ENCODE measurements at regions not wholly inside any gene's neighbourhood (a gene's known extent, or its start where the extent isn't known, plus 50 kb on each side); places are given as distances from the start of the nearest gene placed in this dataset.
"Not testable (repeated sequence)": the region's sequence is repeated elsewhere in the genome, so short reads cannot be mapped to it uniquely, and the experiment has no call there.

DNA sequence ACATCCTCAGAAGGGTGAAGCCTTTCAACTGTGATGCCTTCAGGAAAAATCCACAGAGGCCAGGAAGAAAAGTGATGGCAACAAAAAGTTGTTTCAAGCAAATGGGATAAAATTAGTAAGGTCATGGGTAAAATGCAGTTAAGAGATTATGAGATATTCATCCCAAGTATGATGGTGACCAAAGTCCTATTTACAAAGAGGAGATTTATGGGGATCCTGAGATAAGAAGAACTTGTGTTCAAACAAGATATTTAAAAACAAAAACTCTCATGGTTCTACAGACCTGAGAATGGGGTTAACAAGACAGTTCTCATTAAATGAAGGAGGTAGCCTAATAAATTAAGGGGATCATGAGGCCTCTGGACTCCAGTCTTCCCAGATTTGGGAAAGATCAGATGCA lies 184.4 kb downstream of the FCRL5 start:
- DNase-seq, result no peak

DNA sequence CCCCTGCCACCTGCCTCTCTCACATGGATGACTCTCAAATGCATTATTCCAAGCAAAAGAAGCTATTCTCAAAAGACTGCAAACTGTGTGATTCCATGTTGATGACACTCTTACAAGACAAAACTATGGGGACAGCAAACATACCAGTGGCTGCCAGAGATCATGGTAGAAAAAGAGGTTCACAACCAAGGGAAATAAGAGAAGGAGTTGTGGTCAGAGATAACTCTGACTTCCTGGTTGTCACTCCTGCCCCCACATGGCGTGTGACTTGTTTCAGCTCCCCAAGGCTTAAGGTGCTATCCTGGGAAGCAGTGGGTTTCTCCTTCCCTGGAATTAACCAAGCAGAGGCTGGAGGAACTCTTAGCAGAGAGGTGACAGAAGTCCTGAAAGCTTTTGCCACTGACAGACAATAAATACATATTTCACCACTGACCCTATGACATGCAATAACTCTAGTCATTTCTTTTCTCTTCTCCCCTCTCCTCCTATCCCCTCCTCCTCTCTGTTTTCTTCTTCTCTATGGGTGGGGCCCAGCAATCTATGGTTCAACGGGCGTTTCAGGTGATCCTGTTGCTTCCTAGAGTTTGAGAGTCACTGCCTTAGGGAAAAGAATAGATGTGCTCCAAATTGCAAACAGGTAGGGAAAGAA lies 185.1 kb downstream of the FCRL5 start:
- DNase-seq, result no peak

DNA sequence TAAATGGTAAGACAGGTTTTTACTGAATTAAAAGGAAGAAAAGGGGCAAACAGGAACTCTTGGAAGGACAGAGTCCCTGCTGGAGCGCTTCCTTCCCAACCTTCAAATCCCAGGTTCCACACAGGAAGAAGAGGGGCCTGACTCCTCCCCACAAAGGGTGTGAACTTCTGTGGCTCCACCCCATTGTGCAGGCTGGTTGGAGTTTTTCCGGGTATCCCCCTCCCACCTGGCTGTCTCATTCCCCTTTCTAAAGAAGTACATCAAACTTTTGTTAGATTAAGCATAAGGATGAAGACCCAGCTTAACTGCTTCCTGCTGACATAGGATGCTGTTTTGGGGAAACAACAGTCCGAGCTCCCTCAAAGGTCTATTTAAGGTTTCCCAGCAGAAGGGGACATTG lies 187.7 kb downstream of the FCRL5 start:
- DNase-seq, result no peak

DNA sequence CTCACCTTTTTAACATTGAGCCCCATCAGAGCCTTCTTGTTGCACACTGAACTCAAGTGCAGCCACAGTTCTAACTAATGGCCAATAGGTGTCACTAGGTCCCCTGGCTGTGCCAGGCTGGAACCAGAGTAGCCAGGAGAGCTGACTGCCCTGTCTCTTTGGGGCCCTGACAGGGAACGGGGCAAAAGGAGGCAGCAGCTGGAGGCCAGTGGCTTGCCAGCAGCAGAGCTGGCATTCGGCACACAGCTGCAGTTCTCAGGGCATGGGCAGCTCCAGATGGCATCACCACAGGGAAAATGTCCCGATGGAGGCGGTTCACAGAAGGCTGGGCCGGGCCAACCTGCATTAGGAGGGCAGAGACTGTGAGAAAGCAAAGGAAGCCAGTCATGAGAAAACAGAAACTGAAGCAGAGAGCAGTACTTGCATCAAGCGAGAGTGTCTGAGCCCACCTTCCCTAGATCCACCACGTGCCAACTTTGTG lies 188.6 kb downstream of the FCRL5 start:
- no peak for DNase-seq

DNA sequence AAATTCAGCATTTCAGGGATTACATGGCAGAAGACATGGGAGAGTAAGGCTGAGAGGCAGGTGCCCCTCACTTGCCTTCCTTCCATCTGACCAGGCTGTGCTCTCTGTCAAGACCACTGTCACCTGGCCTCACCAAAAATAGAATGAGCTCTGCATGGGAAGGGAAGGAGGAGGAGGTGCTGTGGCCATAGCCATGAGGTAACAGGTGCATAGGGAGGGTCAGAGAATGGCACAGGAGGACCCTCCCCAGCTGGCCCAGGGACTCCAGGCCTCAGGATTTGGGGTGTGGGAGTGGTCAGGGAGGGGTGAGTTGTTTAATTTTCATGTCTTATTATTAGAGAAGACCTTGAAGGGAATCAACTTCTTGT lies 192.3 kb downstream of the FCRL5 start:
- DNase-seq, result no peak

DNA sequence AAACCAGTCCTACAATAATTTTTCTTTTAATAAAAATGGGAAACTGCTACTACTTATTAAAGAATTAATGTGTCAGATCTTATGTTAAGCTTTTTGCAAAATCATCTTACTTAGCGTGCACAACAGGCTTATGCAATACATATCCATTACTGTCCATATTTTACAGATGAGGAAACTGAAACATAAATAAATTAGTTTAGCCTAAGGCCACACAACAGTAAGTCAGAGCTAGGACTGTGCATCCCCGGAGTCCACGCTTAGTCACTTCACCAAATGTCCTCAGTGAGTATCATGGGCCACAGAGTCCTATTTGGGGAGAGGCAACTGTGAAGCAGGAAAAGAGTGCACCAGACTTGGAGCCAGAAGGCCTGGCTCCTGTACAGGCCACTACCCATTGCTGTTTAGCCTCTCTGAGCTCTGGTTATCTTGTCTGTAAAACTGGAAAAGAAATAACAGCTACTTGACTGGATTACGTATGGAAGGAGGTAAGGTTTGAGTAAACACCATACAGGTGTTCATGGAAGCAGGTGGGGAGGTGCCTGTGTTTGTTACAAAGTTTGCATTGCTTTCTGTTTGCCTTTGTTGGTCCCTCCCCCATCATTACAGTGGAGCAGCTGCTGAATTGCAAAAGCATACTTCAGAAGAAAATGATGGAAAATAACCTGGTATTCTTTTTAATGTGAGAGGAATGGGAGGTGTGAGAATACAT lies 192.8 kb downstream of the FCRL5 start:
- no peak for DNase-seq

DNA sequence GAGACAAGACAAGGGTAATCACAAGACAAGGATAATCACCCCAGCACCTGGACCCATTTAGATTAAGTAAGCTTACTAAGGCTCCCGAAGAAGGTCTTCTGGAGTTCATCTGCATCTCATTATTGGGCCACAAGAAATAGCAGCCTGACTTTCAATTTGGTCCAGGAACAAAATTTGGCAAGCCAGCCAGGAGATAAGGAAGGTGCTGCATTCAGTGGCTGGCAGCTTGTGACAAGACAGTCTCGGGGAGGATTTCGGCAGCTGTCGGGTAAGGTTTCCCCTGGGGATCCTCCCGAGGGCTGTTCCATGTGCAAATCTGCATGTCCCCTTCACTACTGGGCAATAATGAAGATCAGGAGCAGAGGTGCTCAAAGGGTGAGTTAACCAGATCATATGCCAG lies 195.2 kb downstream of the FCRL5 start:
- no peak for DNase-seq

DNA sequence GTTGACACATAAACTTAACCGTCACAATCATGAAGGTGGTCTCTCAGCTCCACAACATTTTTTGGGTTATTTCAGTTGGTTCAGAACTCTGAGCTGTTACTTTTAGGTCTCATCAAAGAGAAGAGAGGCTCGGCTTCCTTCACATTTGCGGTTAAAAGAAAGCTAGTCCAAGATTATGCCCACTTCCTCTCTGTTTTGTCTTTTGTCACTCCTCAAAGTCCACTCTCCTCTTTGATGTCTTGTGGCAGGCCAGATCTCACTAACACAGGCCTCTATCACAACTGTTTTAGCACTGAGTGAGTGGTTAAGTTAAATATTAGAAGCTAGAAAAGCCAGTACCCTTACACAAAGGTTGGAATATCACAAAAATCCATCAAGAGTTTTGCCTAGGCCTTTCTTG lies 195.7 kb downstream of the FCRL5 start:
- no peak for DNase-seq

DNA sequence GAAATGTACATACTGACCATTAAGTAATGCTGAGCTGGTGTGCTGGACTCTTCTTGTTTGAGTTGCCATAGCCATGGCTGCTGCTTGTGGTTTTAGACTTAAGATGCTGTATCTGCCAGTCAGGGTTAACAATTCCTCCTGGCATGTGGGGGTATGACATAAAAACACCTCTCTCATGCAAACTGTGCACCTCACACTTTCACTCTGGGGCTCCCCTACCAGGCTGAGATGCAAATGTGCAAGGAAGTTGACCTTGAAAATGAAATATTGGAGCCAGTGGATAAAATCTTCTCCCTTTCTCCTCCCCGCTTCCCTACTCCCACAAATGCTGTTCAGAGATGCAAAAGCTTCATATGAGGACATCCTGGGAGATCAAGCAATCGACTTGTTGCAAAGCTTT lies 198.8 kb downstream of the FCRL5 start:
- DNase-seq, result no peak

DNA sequence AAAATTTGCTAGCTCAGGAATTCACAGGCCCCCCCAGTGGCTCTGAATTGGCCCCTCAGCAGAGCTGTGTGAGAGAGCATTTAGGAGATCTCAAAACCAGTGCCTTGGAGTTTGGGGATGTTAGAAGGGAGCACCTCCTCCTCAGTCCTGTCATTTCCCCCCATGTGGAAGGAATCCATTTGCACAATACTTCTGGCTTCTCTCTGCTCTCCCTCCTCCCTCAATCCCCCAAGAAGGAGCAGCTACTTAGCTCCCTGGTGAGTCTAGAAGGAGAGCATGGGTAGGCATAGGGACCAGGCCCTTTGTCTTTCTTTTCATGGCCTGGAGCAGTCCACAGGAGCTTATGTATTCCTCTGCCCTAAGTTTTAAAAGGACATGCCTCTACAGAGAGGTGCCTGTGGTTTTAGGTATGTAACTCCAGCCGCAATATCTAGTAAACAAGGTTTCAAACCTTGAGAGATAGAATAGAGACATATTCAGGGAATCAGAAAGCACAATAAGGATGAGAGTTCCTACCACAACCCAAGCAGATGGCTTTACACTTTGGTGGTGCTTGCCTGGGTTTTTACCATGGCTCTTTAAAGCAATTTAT lies 199.4 kb downstream of the FCRL5 start:
- DNase-seq, result no peak

DNA sequence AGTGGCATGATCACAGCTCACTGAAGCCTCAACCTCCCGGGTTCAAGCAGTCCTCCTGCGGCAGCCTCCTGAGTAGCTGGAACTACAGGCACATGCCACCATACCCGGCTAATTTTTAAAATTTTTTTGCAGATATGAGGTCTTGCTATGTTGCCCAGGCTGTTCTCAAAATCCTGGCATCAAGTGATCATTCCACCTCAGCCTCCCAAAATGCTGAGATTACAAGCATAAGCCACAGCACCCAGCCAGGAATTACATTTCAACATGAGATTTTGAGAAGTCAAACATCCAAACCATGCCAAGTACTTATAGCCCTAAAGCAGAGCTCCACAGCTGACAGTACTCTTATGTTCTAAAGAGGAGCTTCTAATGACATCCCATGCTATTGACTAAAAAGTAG lies 200.1 kb downstream of the FCRL5 start:
- no peak for DNase-seq

DNA sequence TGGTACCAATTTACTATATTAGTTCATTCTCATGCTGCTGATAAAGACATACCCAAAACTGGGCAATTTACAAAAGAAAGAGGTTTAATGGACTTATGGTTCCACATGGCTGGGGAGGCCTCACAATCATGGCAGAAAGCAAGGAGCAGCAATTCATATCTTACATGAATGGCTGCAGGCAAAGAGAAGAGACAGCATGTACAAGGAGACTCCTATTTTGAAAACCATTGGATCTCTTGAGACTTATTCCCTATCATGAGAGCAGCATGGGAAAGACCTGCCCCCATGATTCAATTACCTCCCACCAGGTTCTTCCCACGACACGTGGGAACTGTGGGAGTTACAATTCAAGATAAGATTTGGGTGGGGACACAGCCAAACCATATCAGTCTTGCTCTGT lies 200.5 kb downstream of the FCRL5 start:
- not testable (repeated sequence) for DNase-seq

DNA sequence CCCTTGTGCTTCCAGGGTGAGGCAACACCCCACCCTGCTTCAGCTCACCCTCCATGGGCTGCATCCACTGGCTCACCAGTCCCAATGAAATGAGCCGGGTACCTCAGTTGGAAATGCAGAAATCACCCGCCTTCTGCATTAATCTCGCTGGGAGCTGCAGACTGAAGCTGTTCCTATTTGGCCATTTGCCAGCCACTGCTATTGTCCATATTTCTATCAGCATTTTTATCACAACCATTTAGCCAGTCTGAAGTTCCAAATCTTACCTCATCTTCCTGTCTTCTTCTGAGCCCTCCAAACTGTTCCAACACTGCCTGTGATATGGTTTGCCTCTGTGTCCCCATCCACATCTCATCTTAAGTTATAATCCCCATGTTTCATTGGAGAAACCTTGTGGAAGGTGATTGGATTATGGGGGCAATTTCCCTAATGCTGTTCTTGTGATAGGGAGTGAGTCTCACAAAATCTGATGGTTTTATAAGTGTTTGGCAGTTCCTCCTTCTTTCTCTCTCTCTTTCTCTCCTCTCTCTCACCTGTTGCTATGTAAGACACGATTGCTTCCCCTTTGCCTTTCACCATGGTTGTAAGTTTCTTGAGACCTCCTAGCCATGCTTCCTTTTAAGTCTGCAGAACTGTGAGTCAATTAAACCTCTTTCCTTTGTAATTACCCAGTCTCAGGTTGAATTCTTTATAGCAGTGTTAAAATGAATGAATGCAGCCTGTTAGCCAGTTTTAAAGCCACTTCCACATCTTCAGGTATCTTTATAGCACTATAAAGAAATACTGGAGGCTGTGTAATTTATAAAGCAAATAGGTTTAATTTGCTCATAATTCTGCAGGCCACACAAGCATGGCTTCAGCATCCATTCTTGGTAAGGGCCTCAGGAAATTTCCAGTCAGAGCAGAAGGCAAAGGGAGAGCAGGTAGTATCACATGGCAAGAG lies 203.5 kb downstream of the FCRL5 start:
- no peak for DNase-seq

DNA sequence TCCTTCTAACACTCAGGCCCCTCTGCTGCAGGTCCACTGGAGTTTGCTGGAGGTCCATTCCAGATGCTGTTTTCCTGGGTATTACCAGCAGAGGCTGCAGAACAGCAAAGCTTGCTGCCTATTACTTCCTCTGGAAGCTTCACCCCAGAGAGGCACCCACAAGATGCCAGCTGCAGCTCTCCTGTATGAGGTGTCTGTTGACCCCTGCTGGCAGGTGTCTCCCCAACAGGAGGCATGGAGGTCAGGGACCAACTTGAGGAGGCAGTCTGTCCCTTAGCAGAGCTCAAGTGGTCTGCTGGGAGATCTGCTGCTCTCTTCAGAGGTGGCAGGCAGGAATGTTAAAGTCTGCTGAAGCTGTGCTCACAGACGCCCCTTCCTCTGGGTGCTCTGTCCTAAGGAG lies 204.8 kb downstream of the FCRL5 start:
- DNase-seq, result no peak

DNA sequence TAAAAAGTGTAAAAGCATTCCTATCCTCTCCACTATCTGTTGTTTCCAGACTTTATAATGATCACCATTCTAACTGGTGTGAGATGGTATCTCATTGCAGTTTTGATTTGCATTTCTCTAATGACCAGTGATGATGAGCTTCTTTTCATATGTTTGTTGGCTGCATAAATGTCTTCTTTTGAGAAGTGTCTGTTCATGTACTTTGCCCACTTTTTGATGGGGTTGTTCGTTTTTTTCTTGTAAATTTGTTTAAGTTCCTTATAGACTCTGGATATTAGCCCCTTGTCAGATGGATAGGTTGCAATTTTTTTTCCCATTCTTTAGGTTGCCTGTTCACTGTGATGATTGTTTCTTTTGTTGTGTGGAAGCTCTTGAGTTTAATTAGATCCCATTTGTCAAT lies 199.6 kb upstream of the ETV3 start:
- DNase-seq, result not testable (repeated sequence)

DNA sequence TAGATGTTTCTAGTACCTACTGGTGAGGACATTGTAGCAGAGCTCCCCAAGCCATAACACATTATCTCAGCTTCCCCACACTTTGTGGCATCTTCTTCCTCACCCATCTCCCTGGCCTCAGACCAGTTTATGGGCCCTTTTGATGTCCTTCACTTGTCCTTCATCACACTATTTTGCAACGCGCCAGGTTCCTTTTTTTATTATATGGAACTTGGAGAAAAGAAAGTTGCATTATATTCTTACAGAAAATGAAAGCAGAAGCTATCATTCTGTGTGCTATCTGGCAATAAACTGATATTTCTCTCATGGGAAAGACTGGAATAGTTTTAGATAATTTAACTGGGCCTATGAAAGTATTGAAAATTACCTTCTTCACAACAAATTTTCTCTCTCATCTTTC lies 196.9 kb upstream of the ETV3 start:
- DNase-seq, result no peak

DNA sequence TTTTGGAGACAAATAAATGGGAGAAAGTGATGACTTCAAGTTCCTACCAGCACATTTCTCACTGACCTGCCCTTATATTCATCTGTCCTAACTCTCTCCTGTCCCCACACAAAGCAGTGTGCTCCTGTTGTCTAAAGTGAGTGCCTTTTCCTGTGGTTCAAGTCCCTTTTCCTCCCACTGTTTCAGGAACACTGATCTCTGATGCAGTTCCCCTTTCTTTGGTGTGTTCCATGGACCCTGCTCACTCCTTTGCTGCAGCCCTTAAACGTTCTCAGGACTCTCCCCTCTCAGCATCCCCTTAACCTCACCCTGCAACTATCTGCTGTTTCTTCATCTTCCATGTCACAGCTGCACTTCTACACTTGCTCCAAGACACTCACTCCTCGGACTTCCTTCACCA lies 195.8 kb upstream of the ETV3 start:
- DNase-seq, result no peak

DNA sequence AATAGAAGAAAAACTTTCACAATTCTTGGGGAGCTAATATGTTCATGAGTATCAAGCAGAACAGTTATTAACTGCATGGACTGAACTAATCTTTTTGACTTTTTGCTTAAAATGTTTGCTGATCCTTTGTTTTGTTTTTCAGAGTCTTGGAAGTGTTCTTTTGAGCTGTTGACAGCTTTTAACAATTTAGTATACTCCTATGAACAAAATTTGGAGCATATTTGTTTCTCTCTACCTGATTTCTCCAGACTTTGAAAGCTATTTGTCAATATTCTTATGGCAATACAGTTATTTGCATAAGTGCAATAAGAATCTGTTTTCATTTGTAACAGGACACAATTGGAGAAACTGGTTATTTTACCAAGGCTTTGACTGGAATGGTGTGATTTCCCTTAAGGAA lies 192.0 kb upstream of the ETV3 start:
- DNase-seq, result not testable (repeated sequence)

DNA sequence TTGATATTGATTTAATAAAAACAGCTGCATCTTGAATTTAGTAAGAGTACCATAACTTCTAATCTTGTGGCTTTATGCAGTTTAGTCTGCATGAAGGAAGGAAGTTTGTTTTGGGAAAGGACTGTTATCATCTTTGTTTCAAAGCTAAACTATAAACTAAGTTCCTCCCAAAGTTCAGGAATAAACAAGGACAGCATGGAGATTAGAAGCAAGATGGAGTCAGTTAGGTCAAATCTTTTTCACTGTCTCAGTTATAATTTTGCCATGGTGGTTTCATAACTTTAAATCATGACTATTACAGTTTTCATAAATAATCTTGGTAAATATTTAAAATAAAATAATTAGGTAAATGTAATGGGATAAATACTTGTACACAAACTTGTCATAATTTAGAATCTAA lies 189.9 kb upstream of the ETV3 start:
- DNase-seq, result not testable (repeated sequence)

DNA sequence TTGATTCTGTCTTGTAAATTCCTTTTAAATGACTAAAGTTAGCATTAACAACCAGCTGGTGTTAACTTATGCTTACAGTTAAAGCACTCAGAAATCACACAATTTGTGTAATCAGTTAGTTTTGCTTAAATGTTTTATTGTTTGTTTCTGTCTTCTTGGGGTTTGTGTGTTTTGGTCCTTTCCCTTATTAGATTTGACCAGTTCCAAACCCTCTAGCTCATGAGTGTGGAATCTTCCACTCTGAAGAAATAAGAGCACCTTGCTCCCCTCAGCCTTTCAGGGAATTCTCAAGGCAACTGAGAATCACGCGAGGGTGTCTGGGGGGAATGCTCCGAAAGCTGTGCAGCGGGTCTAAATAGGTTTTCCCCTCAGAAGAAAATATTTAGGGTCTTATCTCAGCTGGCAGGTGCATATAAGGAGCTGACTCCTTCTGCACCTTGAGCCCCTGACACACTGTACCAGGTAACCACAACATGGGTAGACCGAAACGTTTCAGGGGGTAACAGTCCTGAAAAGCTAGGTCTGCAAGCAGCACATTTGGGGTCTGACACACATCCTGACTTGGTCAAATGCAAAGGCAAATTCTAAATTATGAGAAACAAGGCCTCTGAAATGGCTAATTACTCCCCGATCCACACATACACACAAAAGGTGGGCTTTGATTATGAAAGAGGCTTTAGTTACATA lies 188.1 kb upstream of the ETV3 start:
- no peak for DNase-seq

DNA sequence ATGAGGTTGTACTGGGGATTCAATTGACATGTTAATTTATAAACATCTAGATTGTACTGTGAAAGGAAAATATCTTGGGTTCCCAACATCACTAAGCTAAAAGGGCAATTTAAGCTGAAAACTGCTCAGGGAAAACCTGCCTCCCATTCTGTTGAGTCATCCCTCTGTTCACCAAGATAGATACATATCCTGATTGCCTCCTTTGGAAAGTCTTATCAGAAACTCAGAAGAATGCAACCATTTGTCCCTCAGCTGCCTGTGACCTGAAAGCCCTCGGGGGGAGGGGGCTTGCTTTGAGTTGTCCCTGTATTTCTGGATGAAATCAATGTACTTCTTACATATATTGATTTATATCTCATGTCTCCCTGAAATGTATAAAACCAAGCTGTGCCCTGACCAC lies 187.0 kb upstream of the ETV3 start:
- no peak for DNase-seq

DNA sequence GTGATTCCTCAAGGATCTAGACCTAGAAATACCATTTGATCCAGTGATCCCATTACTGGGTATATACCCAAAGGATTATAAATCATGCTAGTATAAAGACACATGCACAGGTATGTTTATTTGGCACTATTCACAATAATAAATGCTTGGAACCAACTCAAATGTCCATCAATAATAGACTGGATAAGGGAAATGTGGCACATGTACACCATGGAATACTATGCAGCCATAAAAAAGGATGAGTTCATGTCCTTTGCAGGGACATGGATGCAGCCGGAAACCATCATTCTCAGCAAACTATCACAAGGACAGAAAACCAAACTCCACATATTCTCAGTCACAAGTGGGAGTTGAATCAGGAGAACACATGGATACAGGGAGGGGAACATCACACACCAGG lies 183.8 kb upstream of the ETV3 start:
- not testable (repeated sequence) for DNase-seq

DNA sequence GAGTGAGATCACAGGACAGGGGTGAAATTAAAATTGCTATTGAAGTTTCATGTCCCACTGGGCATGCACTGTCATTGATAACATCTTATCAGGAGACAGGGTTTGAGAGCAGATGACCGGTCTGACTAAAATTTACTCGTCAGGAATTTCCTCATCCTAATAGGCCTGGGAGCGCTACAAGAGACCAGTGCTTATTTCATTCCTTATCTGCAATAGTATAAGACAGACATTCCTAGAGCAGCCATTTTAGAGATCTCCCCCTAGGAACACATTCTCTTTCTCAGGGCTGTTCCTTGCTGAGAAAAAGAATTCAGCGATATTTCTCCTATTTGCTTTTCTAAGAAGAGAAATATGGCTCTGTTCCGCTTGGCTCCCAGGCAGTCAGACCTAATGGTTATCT lies 181.4 kb upstream of the ETV3 start:
- DNase-seq, result no peak
